ENCODE measurements at regions not wholly inside any gene's neighbourhood (a gene's known extent, or its start where the extent isn't known, plus 50 kb on each side); places are given as distances from the start of the nearest gene placed in this dataset.
"Not testable (repeated sequence)": the region's sequence is repeated elsewhere in the genome, so short reads cannot be mapped to it uniquely, and the experiment has no call there.

DNA sequence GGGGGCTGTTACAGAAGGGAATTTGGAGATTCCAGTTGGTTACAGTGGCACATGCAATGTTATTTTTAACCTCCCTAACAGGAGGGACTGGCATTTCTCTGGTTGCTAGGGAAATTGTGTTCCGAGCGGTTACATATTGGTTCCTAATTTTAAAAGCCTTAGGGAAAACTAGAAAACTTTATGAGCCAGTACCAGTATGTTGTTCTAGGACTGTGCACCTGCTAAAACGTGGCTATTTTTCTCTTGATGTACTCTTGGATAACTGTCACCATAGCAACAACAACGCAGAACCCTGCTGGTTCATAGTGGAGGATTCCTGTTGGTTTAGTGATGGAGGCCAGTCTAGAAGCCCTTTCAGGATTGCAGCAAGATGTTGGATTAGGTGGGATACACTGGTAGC lies 68.9 kb upstream of the PGBD5 start:
- TF ChIP-seq CTCF (conservative IDR thresholded peaks at IDR 0.05; ENCODE audit: low read depth, low read length), result no peak
- H3K4me3 ChIP-seq (ENCODE audit: low read length), result no peak overlapping the region
- no peak for DNase-seq (ENCODE audit: low read depth)

DNA sequence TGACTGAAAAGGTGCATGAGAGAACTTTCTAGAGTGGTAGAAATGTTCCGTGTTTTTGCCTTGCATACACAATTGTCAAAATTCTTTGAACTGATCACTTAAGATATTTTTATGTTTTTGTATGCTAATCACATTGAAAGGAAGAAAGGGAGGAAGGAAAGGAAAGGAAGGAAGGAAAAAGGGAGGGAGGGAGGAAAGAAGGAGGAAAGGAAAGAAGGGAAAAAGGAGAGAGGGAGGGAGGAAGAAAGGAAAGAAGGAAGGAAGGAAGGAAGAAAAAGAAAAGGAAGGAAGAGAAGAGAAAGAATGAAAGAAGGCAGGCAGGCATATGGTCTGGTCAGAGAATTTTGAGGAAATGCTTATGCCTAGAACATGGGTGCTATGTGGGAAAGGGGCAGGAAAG lies 68.4 kb upstream of the PGBD5 start:
- DNase-seq (ENCODE audit: low read depth), result no peak
- H3K4me3 ChIP-seq (ENCODE audit: low read length), result no peak overlapping the region
- no peak for TF ChIP-seq CTCF (conservative IDR thresholded peaks at IDR 0.05; ENCODE audit: low read depth, low read length)

GRCh38 chr1:230494026-230494425 lies 67.9 kb upstream of the PGBD5 start:
- no peak for DNase-seq (ENCODE audit: low read depth)
- no peak for TF ChIP-seq CTCF (conservative IDR thresholded peaks at IDR 0.05; ENCODE audit: low read depth, low read length)
- no peak overlapping the region for H3K4me3 ChIP-seq (ENCODE audit: low read length)

GRCh38 chr1:230493264-230493663 lies 67.1 kb upstream of the PGBD5 start:
- no peak for DNase-seq (ENCODE audit: low read depth)
- no peak for TF ChIP-seq CTCF (conservative IDR thresholded peaks at IDR 0.05; ENCODE audit: low read depth, low read length)
- no peak overlapping the region for H3K4me3 ChIP-seq (ENCODE audit: low read length)

DNA sequence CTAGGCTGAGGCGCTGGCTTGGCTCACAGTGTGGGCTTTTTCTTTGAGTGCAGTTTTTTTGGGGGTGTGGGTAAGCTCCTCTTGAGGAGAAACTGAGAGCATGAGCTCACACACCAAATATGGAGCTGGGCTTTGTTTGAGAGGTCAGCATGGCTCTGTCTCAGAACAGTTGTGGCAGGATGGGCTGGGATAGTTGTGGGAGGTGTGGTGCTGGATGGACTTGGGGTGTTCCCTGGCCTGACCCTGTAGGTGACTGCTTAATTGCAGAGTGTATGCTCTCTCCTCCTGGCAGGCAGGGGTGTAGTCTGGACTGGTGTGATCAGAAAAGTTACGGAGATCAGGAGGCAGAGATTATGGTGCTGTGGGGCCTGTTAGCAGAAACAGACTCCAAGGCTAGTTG lies 64.3 kb upstream of the PGBD5 start:
- H3K4me3 ChIP-seq (ENCODE audit: low read length), result no peak overlapping the region
- DNase-seq (ENCODE audit: low read depth), result no peak
- TF ChIP-seq CTCF (conservative IDR thresholded peaks at IDR 0.05; ENCODE audit: low read depth, low read length), result no peak

GRCh38 chr1:230487773-230488428 lies 61.8 kb upstream of the PGBD5 start:
- no peak for TF ChIP-seq CTCF (conservative IDR thresholded peaks at IDR 0.05; ENCODE audit: low read depth, low read length)
- DNase-seq (ENCODE audit: low read depth), result no peak
- H3K4me3 ChIP-seq (ENCODE audit: low read length), result no peak overlapping the region

DNA sequence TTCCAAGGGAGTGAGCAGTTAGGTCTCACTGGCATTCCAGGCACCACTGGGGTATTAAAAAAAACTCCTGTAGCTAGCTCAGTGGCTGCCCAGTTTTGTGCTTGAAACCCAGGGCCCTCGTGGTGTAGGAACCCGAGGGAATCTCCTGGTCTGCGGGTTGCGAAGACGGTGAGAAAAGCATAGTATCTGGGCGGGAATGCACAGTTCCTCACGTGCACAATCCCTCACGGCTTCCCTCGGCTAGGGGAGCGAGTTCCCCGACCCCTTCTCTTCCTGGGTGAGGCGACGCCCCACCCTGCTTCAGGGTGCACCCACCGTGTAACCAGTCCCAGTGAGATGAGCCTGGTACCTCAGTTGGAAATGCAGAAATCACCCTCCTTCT lies 50.5 kb upstream of the PGBD5 start:
- TF ChIP-seq CTCF (conservative IDR thresholded peaks at IDR 0.05; ENCODE audit: low read depth, low read length), result no peak
- no peak overlapping the region for H3K4me3 ChIP-seq (ENCODE audit: low read length)
- no peak for DNase-seq (ENCODE audit: low read depth)

- H3K4me3 ChIP-seq (ENCODE audit: low read length); DNase-seq (ENCODE audit: low read depth): not testable (repeated sequence)
Observed at GRCh38 chr1:230475856-230476621, 49.9 kb upstream of the PGBD5 start.
